ENCODE measurements at regions not wholly inside any gene's neighbourhood (a gene's known extent, or its start where the extent isn't known, plus 50 kb on each side); places are given as distances from the start of the nearest gene placed in this dataset.
"Not testable (repeated sequence)": the region's sequence is repeated elsewhere in the genome, so short reads cannot be mapped to it uniquely, and the experiment has no call there.

- no peaks in the 10 kb centered on the region for H3K9me3 ChIP-seq
- intact Hi-C loops (cut with DNase I, micrococcal nuclease) = no loop called here
- no peak for DNase-seq
- no peaks in the 10 kb centered on the region for H3K36me3 ChIP-seq (ENCODE audit: low read depth)
- H3K4me1 ChIP-seq (ENCODE audit: low read depth) = no peaks in the 10 kb centered on the region
- no peak for ATAC-seq
- no peak overlapping the region for H3K4me3 ChIP-seq
- TF ChIP-seq, protein P1, sequence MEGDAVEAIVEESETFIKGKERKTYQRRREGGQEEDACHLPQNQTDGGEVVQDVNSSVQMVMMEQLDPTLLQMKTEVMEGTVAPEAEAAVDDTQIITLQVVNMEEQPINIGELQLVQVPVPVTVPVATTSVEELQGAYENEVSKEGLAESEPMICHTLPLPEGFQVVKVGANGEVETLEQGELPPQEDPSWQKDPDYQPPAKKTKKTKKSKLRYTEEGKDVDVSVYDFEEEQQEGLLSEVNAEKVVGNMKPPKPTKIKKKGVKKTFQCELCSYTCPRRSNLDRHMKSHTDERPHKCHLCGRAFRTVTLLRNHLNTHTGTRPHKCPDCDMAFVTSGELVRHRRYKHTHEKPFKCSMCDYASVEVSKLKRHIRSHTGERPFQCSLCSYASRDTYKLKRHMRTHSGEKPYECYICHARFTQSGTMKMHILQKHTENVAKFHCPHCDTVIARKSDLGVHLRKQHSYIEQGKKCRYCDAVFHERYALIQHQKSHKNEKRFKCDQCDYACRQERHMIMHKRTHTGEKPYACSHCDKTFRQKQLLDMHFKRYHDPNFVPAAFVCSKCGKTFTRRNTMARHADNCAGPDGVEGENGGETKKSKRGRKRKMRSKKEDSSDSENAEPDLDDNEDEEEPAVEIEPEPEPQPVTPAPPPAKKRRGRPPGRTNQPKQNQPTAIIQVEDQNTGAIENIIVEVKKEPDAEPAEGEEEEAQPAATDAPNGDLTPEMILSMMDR (IDR thresholded peaks at IDR 0.05) = no peak
Measured at GRCh38 chr1:25122747-25123146, 109.6 kb downstream of the SYF2 start.

GRCh38 chr1:25120281-25120680 is 112.0 kb downstream of the SYF2 start:
- intact Hi-C loops (cut with DNase I, micrococcal nuclease) = no loop called here
- no peak for ATAC-seq
- DNase-seq = no peak
- Histone ChIP-seq H3K9me3 (no peaks in the 10 kb centered on the region), H3K36me3 (ENCODE audit: low read depth) (no peaks in the 10 kb centered on the region), H3K4me1 (ENCODE audit: low read depth) (no peaks in the 10 kb centered on the region), H3K4me3 (no peak overlapping the region)
- TF ChIP-seq, protein P1 (IDR thresholded peaks at IDR 0.05) = no peak

DNA sequence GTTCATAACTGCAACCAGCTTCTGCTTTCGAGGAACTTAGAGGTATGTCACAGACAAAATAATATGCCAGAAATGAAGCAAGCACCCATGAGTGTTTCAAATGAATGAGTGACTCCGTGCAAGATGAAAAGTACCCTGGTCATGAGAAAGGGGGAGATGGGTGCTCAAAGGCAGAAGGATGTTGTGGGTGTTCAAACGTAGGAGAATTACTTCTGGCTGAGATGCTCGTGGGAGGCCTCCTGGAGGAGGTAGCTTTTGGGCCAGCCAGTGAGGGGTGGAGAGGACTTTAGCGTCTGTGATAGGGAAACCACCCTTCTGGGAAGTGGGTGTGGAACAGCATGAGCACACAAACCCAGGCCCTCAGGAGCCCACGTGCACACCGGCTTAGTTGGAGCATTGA is 113.8 kb downstream of the SYF2 start:
- no peaks in the 10 kb centered on the region for H3K36me3 ChIP-seq (ENCODE audit: low read depth)
- no peak for DNase-seq
- no peak overlapping the region for H3K4me3 ChIP-seq
- no peaks in the 10 kb centered on the region for H3K4me1 ChIP-seq (ENCODE audit: low read depth)
- TF ChIP-seq, protein P1 (IDR thresholded peaks at IDR 0.05) = no peak
- H3K9me3 ChIP-seq = no peaks in the 10 kb centered on the region
- no peak for ATAC-seq
- intact Hi-C loops (cut with DNase I, micrococcal nuclease) = loop anchor here in 1 of 2 donors (10.0 kb wide), 1 partner anchor 86 kb away; no protein-coding TSS in a partner anchor

- no peak overlapping the region for H3K4me3 ChIP-seq
- DNase-seq (peak in 2 of 3 donors; percentile 69 to 77), ATAC-seq (peak; percentile 88)
- H3K4me1 ChIP-seq (ENCODE audit: low read depth) = no peaks in the 10 kb centered on the region
- H3K9me3 ChIP-seq = no peaks in the 10 kb centered on the region
- H3K36me3 ChIP-seq (ENCODE audit: low read depth) = no peaks in the 10 kb centered on the region
- TF ChIP-seq, protein P1 (IDR thresholded peaks at IDR 0.05) = peak; percentile 25
- intact Hi-C loops (cut with DNase I, micrococcal nuclease) = loop anchor here in 1 of 2 donors (10.0 kb wide), 1 partner anchor 87 kb away; no protein-coding TSS in a partner anchor
Measured at GRCh38 chr1:25117233-25117823, 115.0 kb downstream of the SYF2 start.

DNA sequence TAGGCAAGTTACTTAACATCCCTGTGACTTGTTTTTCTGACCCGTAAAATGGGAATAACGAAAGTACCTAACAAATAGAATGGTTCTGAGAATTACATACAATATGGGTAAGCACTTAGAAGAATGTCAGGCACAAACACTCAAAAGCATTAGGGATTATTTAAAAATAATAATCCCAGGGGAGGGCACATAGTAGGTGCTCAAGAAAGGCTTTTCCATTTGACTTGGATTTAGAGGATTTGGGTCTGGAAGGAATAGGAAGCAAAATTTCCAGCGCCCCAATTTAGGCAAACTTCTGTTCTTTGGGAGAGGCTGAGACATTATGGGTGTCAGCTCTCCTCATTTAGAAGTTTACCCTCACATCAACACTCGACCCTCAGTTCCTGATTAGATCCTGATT is 115.5 kb downstream of the SYF2 start:
- Histone ChIP-seq H3K9me3 (no peaks in the 10 kb centered on the region), H3K4me1 (ENCODE audit: low read depth) (no peaks in the 10 kb centered on the region), H3K4me3 (no peak overlapping the region), H3K36me3 (ENCODE audit: low read depth) (no peaks in the 10 kb centered on the region)
- ATAC-seq (no peak), DNase-seq (no peak)
- TF ChIP-seq, protein P1 (IDR thresholded peaks at IDR 0.05) = no peak
- intact Hi-C loops (cut with DNase I, micrococcal nuclease) = loop anchor here in 1 of 2 donors (10.0 kb wide), 1 partner anchor 88 kb away; no protein-coding TSS in a partner anchor

DNA sequence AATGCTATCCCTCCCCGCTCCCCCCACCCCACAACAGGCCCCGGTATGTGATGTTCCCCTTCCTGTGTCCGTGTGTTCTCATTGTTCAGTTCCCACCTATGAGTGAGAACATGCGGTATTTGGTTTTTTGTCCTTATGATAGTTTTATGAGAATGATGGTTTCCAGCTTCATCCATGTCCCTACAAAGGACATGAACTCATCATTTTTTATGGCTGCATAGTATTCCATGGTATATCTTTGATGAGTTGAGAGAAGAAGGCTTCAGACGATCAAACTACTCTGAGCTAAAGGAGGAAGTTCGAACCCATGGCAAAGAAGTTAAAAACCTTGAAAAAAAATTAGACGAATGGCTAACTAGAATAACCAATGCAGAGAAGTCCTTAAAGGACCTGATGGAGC is 116.2 kb downstream of the SYF2 start:
- not testable (repeated sequence) for ATAC-seq; H3K4me3 ChIP-seq; H3K36me3 ChIP-seq (ENCODE audit: low read depth); H3K4me1 ChIP-seq (ENCODE audit: low read depth); DNase-seq; H3K9me3 ChIP-seq
- intact Hi-C loops (cut with DNase I, micrococcal nuclease) = loop anchor here in 1 of 2 donors (10.0 kb wide), 1 partner anchor 89 kb away; no protein-coding TSS in a partner anchor

Data from mucosa of descending colon (tissue), 3 donors.